ENCODE measurements at regions not wholly inside any gene's neighbourhood (a gene's known extent, or its start where the extent isn't known, plus 50 kb on each side); places are given as distances from the start of the nearest gene placed in this dataset.

DNA sequence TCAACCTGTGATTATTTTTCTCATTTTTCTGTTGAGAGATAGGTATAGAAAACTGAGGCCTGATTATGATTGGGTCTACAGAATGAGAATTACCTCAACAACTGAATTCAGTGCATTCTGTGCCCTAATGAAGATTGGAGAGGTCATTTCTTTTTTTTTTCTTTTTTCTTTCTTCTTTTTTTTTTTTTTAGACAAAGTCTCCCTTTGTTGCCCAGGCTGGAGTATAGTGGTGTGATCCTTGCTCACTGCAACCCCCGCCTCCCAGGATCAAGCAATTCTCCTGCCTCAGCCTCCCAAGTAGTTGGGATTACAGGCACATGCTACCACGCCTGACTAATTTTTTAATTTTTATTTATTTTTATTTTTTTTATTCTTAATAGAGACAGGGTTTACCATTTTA lies 95.0 kb upstream of the ARMC3 start:
- H3K27me3 Mint-ChIP-seq (ENCODE audit: low read depth): no peaks in the 10 kb centered on the region
- ATAC-seq (no peak), DNase-seq (ENCODE audit: low spot score) (no peak)
- no peaks in the 10 kb centered on the region for H3K36me3 Mint-ChIP-seq
- H3K4me3 Mint-ChIP-seq: no peak overlapping the region
- TF ChIP-seq, protein P1, sequence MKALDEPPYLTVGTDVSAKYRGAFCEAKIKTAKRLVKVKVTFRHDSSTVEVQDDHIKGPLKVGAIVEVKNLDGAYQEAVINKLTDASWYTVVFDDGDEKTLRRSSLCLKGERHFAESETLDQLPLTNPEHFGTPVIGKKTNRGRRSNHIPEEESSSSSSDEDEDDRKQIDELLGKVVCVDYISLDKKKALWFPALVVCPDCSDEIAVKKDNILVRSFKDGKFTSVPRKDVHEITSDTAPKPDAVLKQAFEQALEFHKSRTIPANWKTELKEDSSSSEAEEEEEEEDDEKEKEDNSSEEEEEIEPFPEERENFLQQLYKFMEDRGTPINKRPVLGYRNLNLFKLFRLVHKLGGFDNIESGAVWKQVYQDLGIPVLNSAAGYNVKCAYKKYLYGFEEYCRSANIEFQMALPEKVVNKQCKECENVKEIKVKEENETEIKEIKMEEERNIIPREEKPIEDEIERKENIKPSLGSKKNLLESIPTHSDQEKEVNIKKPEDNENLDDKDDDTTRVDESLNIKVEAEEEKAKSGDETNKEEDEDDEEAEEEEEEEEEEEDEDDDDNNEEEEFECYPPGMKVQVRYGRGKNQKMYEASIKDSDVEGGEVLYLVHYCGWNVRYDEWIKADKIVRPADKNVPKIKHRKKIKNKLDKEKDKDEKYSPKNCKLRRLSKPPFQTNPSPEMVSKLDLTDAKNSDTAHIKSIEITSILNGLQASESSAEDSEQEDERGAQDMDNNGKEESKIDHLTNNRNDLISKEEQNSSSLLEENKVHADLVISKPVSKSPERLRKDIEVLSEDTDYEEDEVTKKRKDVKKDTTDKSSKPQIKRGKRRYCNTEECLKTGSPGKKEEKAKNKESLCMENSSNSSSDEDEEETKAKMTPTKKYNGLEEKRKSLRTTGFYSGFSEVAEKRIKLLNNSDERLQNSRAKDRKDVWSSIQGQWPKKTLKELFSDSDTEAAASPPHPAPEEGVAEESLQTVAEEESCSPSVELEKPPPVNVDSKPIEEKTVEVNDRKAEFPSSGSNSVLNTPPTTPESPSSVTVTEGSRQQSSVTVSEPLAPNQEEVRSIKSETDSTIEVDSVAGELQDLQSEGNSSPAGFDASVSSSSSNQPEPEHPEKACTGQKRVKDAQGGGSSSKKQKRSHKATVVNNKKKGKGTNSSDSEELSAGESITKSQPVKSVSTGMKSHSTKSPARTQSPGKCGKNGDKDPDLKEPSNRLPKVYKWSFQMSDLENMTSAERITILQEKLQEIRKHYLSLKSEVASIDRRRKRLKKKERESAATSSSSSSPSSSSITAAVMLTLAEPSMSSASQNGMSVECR (CRISPR knock-in tag; IDR thresholded peaks at IDR 0.05; ENCODE audit: borderline replicate concordance): no peak
- TF ChIP-seq CDX4 (CRISPR knock-in tag; IDR thresholded peaks at IDR 0.05; ENCODE audit: borderline replicate concordance) (no peak), TP53 (CRISPR knock-in tag; IDR thresholded peaks at IDR 0.05) (no peak), ETV6 (CRISPR knock-in tag; IDR thresholded peaks at IDR 0.05) (no peak), ATF2 (CRISPR knock-in tag; IDR thresholded peaks at IDR 0.05; ENCODE audit: borderline replicate concordance, low read depth) (no peak), ATF3 (CRISPR knock-in tag; conservative IDR thresholded peaks at IDR 0.05) (no peak), ZNF121 (CRISPR knock-in tag; IDR thresholded peaks at IDR 0.05) (no peak), EMX1 (CRISPR knock-in tag; IDR thresholded peaks at IDR 0.05) (no peak), OVOL2 (CRISPR knock-in tag; IDR thresholded peaks at IDR 0.05; ENCODE audit: borderline replicate concordance) (no peak), ZSCAN18 (CRISPR knock-in tag; IDR thresholded peaks at IDR 0.05) (no peak), RELA (CRISPR knock-in tag; IDR thresholded peaks at IDR 0.05; ENCODE audit: borderline replicate concordance) (no peak), NR3C1 (CRISPR knock-in tag; conservative IDR thresholded peaks at IDR 0.05; ENCODE audit: low read depth) (no peak)
- TF ChIP-seq, protein P2, sequence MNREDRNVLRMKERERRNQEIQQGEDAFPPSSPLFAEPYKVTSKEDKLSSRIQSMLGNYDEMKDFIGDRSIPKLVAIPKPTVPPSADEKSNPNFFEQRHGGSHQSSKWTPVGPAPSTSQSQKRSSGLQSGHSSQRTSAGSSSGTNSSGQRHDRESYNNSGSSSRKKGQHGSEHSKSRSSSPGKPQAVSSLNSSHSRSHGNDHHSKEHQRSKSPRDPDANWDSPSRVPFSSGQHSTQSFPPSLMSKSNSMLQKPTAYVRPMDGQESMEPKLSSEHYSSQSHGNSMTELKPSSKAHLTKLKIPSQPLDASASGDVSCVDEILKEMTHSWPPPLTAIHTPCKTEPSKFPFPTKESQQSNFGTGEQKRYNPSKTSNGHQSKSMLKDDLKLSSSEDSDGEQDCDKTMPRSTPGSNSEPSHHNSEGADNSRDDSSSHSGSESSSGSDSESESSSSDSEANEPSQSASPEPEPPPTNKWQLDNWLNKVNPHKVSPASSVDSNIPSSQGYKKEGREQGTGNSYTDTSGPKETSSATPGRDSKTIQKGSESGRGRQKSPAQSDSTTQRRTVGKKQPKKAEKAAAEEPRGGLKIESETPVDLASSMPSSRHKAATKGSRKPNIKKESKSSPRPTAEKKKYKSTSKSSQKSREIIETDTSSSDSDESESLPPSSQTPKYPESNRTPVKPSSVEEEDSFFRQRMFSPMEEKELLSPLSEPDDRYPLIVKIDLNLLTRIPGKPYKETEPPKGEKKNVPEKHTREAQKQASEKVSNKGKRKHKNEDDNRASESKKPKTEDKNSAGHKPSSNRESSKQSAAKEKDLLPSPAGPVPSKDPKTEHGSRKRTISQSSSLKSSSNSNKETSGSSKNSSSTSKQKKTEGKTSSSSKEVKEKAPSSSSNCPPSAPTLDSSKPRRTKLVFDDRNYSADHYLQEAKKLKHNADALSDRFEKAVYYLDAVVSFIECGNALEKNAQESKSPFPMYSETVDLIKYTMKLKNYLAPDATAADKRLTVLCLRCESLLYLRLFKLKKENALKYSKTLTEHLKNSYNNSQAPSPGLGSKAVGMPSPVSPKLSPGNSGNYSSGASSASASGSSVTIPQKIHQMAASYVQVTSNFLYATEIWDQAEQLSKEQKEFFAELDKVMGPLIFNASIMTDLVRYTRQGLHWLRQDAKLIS (CRISPR knock-in tag; IDR thresholded peaks at IDR 0.05; ENCODE audit: borderline replicate concordance): no peak
- TF ChIP-seq, protein P3, sequence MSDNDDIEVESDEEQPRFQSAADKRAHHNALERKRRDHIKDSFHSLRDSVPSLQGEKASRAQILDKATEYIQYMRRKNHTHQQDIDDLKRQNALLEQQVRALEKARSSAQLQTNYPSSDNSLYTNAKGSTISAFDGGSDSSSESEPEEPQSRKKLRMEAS (CRISPR knock-in tag; IDR thresholded peaks at IDR 0.05): no peak
- TF ChIP-seq, protein P4, sequence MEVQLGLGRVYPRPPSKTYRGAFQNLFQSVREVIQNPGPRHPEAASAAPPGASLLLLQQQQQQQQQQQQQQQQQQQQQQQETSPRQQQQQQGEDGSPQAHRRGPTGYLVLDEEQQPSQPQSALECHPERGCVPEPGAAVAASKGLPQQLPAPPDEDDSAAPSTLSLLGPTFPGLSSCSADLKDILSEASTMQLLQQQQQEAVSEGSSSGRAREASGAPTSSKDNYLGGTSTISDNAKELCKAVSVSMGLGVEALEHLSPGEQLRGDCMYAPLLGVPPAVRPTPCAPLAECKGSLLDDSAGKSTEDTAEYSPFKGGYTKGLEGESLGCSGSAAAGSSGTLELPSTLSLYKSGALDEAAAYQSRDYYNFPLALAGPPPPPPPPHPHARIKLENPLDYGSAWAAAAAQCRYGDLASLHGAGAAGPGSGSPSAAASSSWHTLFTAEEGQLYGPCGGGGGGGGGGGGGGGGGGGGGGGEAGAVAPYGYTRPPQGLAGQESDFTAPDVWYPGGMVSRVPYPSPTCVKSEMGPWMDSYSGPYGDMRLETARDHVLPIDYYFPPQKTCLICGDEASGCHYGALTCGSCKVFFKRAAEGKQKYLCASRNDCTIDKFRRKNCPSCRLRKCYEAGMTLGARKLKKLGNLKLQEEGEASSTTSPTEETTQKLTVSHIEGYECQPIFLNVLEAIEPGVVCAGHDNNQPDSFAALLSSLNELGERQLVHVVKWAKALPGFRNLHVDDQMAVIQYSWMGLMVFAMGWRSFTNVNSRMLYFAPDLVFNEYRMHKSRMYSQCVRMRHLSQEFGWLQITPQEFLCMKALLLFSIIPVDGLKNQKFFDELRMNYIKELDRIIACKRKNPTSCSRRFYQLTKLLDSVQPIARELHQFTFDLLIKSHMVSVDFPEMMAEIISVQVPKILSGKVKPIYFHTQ (CRISPR knock-in tag; IDR thresholded peaks at IDR 0.05): no peak
- TF ChIP-seq, protein P5, sequence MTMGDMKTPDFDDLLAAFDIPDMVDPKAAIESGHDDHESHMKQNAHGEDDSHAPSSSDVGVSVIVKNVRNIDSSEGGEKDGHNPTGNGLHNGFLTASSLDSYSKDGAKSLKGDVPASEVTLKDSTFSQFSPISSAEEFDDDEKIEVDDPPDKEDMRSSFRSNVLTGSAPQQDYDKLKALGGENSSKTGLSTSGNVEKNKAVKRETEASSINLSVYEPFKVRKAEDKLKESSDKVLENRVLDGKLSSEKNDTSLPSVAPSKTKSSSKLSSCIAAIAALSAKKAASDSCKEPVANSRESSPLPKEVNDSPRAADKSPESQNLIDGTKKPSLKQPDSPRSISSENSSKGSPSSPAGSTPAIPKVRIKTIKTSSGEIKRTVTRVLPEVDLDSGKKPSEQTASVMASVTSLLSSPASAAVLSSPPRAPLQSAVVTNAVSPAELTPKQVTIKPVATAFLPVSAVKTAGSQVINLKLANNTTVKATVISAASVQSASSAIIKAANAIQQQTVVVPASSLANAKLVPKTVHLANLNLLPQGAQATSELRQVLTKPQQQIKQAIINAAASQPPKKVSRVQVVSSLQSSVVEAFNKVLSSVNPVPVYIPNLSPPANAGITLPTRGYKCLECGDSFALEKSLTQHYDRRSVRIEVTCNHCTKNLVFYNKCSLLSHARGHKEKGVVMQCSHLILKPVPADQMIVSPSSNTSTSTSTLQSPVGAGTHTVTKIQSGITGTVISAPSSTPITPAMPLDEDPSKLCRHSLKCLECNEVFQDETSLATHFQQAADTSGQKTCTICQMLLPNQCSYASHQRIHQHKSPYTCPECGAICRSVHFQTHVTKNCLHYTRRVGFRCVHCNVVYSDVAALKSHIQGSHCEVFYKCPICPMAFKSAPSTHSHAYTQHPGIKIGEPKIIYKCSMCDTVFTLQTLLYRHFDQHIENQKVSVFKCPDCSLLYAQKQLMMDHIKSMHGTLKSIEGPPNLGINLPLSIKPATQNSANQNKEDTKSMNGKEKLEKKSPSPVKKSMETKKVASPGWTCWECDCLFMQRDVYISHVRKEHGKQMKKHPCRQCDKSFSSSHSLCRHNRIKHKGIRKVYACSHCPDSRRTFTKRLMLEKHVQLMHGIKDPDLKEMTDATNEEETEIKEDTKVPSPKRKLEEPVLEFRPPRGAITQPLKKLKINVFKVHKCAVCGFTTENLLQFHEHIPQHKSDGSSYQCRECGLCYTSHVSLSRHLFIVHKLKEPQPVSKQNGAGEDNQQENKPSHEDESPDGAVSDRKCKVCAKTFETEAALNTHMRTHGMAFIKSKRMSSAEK (CRISPR knock-in tag; IDR thresholded peaks at IDR 0.05; ENCODE audit: borderline replicate concordance): no peak
- ChIA-PET CTCF (no interaction called here), POLR2A (no interaction called here)
- peaks cover 24% of the 10 kb centered on the region for H3K4me1 Mint-ChIP-seq
- no peak overlapping the region for H3K27ac Mint-ChIP-seq
- H3K9me3 Mint-ChIP-seq: peaks cover 14% of the 10 kb centered on the region
